Vagina (tissue), 2 donors: ENCODE measurements at regions not wholly inside any gene's neighbourhood (a gene's known extent, or its start where the extent isn't known, plus 50 kb on each side); places are given as distances from the start of the nearest gene placed in this dataset.

Source experiments
- CTCF ChIP-seq, 3 experiments: fragments of 450-650 bp in 2 of 3; fragments of 200-600 bp in 1 of 3; sonication (generic) in 1 of 3; IDR thresholded peaks; one replicate each; pipeline ENCODE4 v1.5.1; 2017 to 2019; ENCODE audit warnings: antibody characterized with exemption in 3 of 3, mild to moderate bottlenecking in 2 of 3, moderate library complexity in 2 of 3
- POLR2A ChIP-seq, 2 donors: fragments of 450-650 bp; IDR thresholded peaks; one replicate each; pipeline ENCODE4 v1.6.1; 2017; ENCODE audit warnings: antibody characterized with exemption in 2 of 2, mild to moderate bottlenecking in 2 of 2, moderate library complexity in 2 of 2
- POLR2AphosphoS5 ChIP-seq, 2 donors: sonication (generic); formaldehyde crosslinking; IDR thresholded peaks; one replicate each; pipeline ENCODE4 v1.9.0; 2017; ENCODE audit warnings: antibody characterized with exemption in 2 of 2, mild to moderate bottlenecking in 2 of 2, low read depth in 1 of 2; ENCODE audit not compliant: insufficient read depth in 1 of 2

GRCh38 chr3:87788516-87788915, 270.3 kb downstream of the CGGBP1 start:
- TF ChIP-seq CTCF (IDR thresholded peaks at IDR 0.05), result no peak
- no peak for TF ChIP-seq POLR2AphosphoS5 (IDR thresholded peaks at IDR 0.05; ENCODE audit: insufficient read depth in 1 of 2, low read depth in 1 of 2)
- TF ChIP-seq POLR2A (IDR thresholded peaks at IDR 0.05), result no peak
